Glutamatergic neuron (in vitro differentiated cells): ENCODE measurements at regions not wholly inside any gene's neighbourhood (a gene's known extent, or its start where the extent isn't known, plus 50 kb on each side); places are given as distances from the start of the nearest gene placed in this dataset.

Source experiments
- DNase-seq: peaks from one replicate; pipeline ENCODE4 v3.0.0; 2022
- H3K27ac Mint-ChIP-seq: one replicate; pipeline ENCODE4 v1.8.0; 2020; ENCODE audit warnings: mild to moderate bottlenecking, mixed read lengths, inconsistent platforms; ENCODE audit not compliant: unreplicated experiment
- H3K27me3 Mint-ChIP-seq: one replicate; pipeline ENCODE4 v1.8.0; 2020; ENCODE audit warnings: mild to moderate bottlenecking, moderate library complexity, mixed read lengths, inconsistent platforms; ENCODE audit not compliant: unreplicated experiment
- H3K36me3 Mint-ChIP-seq: one replicate; pipeline ENCODE4 v1.8.0; 2020; ENCODE audit warnings: mild to moderate bottlenecking, mixed read lengths, inconsistent platforms; ENCODE audit not compliant: unreplicated experiment
- H3K4me1 Mint-ChIP-seq: one replicate; pipeline ENCODE4 v1.8.0; 2020; ENCODE audit warnings: mild to moderate bottlenecking, low read depth, mixed read lengths, inconsistent platforms; ENCODE audit not compliant: unreplicated experiment
- H3K4me3 Mint-ChIP-seq: one replicate; pipeline ENCODE4 v1.8.0; 2020; ENCODE audit warnings: mild to moderate bottlenecking, mixed read lengths, inconsistent platforms; ENCODE audit not compliant: unreplicated experiment
- H3K9me3 Mint-ChIP-seq: one replicate; pipeline ENCODE4 v1.8.0; 2020; ENCODE audit warnings: mild to moderate bottlenecking, moderate library complexity, mixed read lengths, inconsistent platforms; ENCODE audit not compliant: unreplicated experiment
- TF ChIP-seq, protein P1 (sequence below): fragments of 200-600 bp; sonication (generic); IDR thresholded peaks from one replicate; pipeline ENCODE4 v1.5.0; 2021; ENCODE audit not compliant: partially characterized antibody, unreplicated experiment

DNA sequence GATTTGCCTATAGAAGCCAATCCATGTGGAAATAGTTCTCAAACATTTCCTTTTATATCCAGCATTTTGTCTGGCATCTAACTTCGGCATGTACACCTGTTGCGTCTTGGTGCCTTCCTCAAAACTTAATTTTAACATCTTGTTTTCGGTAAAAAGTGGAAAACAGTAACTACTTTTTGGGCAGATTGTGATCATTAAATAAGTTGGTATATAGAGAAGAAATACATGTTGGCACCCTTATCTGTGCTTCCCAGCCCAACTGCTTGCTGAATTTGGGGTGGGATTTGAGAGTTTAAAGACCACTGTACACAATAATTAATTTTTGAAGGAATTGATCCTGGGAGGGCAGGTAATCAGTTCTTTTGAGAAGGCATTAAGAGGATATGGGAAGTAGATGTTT is 566.8 kb downstream of the PDCD6IP start:
- H3K36me3 Mint-ChIP-seq = no peaks in the 10 kb centered on the region
- no peaks in the 10 kb centered on the region for H3K27me3 Mint-ChIP-seq
- H3K9me3 Mint-ChIP-seq = no peaks in the 10 kb centered on the region
- no peak for DNase-seq
- no peak overlapping the region for H3K27ac Mint-ChIP-seq
- H3K4me3 Mint-ChIP-seq = no peak overlapping the region
- H3K4me1 Mint-ChIP-seq = no peaks in the 10 kb centered on the region
- TF ChIP-seq, protein P1, sequence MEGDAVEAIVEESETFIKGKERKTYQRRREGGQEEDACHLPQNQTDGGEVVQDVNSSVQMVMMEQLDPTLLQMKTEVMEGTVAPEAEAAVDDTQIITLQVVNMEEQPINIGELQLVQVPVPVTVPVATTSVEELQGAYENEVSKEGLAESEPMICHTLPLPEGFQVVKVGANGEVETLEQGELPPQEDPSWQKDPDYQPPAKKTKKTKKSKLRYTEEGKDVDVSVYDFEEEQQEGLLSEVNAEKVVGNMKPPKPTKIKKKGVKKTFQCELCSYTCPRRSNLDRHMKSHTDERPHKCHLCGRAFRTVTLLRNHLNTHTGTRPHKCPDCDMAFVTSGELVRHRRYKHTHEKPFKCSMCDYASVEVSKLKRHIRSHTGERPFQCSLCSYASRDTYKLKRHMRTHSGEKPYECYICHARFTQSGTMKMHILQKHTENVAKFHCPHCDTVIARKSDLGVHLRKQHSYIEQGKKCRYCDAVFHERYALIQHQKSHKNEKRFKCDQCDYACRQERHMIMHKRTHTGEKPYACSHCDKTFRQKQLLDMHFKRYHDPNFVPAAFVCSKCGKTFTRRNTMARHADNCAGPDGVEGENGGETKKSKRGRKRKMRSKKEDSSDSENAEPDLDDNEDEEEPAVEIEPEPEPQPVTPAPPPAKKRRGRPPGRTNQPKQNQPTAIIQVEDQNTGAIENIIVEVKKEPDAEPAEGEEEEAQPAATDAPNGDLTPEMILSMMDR = no peak

DNA sequence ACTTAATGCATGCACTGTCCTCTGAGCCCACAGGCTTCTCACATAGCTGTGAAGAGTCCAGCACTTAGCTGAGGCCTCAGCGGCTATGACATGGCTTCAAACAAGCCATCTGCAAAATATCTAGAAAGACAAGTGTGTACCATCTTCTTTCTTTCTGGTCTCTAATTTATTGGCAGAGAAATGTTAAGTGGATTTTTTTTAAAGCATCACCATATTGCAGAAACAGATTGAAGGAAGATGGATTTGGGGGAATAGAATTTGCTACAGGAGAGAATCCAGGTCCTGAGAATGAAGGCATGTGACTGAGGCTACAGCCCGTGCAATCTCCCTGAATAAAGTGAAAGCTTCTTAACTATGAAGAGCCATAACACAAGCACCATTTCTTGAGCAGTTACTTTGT is 567.3 kb downstream of the PDCD6IP start:
- H3K4me3 Mint-ChIP-seq = no peak overlapping the region
- H3K27me3 Mint-ChIP-seq = no peaks in the 10 kb centered on the region
- H3K36me3 Mint-ChIP-seq = no peaks in the 10 kb centered on the region
- H3K27ac Mint-ChIP-seq = no peak overlapping the region
- DNase-seq = no peak
- no peaks in the 10 kb centered on the region for H3K9me3 Mint-ChIP-seq
- TF ChIP-seq, protein P1 = no peak
- H3K4me1 Mint-ChIP-seq = no peaks in the 10 kb centered on the region

DNA sequence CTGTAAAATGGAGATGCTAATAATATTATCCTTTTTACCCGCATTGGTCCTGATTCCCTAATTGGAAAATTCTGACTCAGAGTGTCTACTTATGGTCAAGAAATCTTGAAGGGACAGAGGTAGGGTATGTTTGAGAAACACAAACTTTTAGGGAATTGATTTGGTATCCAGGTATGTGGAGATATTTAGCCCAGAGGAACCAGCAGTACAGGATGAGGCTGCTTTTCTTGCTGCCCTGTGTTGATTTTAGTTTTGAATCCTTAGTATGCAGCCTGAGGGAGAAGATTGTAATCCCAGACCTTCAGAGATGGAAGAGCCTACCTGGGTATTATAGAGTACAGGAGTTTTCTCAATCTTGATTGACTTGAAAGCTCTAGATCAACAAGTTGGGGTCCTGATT is 569.1 kb downstream of the PDCD6IP start:
- DNase-seq = no peak
- no peaks in the 10 kb centered on the region for H3K9me3 Mint-ChIP-seq
- H3K27ac Mint-ChIP-seq = no peak overlapping the region
- no peaks in the 10 kb centered on the region for H3K27me3 Mint-ChIP-seq
- TF ChIP-seq, protein P1 = no peak
- no peak overlapping the region for H3K4me3 Mint-ChIP-seq
- H3K36me3 Mint-ChIP-seq = no peaks in the 10 kb centered on the region
- no peaks in the 10 kb centered on the region for H3K4me1 Mint-ChIP-seq

DNA sequence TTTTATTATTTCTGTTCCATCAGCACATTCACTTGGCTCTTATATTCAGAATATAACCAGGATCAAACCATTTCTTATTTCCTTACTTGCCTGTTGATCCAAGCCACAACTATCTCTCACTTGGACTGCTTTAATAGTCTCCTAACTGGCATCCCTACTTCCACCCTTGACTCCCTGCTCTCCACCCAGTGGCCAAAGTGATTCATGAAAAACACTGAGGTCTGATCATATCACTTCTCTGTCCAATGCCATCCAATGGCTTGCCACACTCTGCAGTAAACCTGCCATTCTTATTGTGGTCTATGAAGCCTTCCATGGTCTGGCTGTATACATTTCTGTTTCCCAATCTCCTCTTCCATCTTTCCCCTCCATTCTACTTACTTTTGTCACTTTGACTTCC is 576.1 kb downstream of the PDCD6IP start:
- TF ChIP-seq, protein P1 = no peak
- Mint-ChIP-seq H3K9me3 (no peaks in the 10 kb centered on the region), H3K4me1 (no peaks in the 10 kb centered on the region), H3K27ac (no peak overlapping the region), H3K4me3 (no peak overlapping the region), H3K27me3 (no peaks in the 10 kb centered on the region), H3K36me3 (no peaks in the 10 kb centered on the region)
- DNase-seq = no peak

DNA sequence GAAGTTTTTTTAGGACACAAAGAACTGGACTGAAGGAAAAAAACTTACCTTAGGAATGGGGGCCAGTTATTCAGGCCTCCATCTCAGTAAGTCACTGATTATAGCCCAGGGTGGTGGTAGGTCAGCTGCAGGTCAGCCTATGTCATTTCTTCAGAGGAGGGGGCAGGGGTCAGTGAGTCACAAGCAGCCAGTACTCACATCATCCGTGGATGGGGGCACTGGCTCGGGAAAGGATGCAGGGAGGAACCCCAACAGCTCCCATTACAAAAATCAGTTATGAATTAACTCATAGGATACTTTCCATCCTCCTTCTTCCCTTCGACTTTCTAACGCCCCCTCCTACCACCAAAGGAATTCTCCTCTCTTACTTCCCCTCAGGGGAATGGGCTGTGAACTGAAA is 578.3 kb downstream of the PDCD6IP start:
- Mint-ChIP-seq H3K4me3 (no peak overlapping the region), H3K27ac (no peak overlapping the region), H3K27me3 (no peaks in the 10 kb centered on the region), H3K9me3 (no peaks in the 10 kb centered on the region), H3K4me1 (no peaks in the 10 kb centered on the region), H3K36me3 (no peaks in the 10 kb centered on the region)
- TF ChIP-seq, protein P1 = no peak
- no peak for DNase-seq
